NCI-H146 treated with DMSO at 0.1 percent for 48 hours (cell line): ENCODE measurements at regions not wholly inside any gene's neighbourhood (a gene's known extent, or its start where the extent isn't known, plus 50 kb on each side); places are given as distances from the start of the nearest gene placed in this dataset.

Source experiments
- DNase-seq: peaks from one replicate; lab custom pipeline; 2025; ENCODE audit not compliant: unreplicated experiment; lab: John Stamatoyannopoulos, UW

GRCh38 chr11:45446998-45447397 lies 160.9 kb upstream of the SYT13 start:
- no peak for DNase-seq

- DNase-seq = no peak
Observed at GRCh38 chr11:45446434-45446833, 160.3 kb upstream of the SYT13 start.

GRCh38 chr11:45444796-45445195 lies 158.7 kb upstream of the SYT13 start:
- no peak for DNase-seq

GRCh38 chr11:45440111-45440510 lies 154.0 kb upstream of the SYT13 start:
- DNase-seq = no peak

- DNase-seq = no peak
Observed at GRCh38 chr11:45436966-45437365, 150.8 kb upstream of the SYT13 start.

GRCh38 chr11:45436118-45436517 lies 150.0 kb upstream of the SYT13 start:
- DNase-seq = no peak

DNA sequence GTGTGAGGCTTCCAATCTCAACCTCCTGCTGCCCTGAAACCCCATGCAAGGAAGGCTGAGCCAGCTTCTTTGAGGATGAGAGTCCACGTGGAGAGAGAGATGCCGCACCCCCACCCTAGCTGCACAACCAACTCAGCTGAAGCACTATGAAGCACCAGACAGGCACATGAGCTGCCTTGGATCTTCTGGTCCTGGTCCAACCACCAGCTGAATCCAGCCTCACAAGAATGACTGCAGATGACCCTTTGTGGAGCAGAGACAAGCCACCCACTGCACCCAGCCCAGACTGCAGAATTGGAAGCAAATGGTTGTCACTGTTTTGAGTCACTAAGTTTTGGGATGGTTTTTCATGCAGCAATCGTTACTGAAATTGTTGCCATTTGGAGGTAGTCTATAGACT lies 149.6 kb upstream of the SYT13 start:
- no peak for DNase-seq

- DNase-seq = no peak
Observed at GRCh38 chr11:45432910-45433309, 146.8 kb upstream of the SYT13 start.

DNA sequence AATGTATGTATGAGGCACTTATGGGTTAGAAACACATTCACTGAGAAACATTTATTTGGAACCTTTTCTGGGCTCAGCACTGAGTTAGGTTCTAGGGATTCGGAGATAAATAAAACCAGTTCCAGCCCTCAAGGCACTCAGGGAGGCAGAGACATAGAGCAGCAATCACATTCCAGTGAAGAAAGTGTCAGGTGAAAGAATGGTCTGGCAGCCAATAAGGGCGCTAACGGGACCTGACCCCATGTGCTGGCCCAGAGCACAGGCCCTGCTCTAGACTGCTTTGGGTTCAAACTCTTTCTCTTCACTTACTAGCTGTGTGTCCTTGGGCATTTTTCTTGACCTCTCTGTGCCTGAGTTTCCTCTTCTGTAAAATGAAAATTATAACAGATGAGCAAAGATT lies 146.0 kb upstream of the SYT13 start:
- no peak for DNase-seq

DNA sequence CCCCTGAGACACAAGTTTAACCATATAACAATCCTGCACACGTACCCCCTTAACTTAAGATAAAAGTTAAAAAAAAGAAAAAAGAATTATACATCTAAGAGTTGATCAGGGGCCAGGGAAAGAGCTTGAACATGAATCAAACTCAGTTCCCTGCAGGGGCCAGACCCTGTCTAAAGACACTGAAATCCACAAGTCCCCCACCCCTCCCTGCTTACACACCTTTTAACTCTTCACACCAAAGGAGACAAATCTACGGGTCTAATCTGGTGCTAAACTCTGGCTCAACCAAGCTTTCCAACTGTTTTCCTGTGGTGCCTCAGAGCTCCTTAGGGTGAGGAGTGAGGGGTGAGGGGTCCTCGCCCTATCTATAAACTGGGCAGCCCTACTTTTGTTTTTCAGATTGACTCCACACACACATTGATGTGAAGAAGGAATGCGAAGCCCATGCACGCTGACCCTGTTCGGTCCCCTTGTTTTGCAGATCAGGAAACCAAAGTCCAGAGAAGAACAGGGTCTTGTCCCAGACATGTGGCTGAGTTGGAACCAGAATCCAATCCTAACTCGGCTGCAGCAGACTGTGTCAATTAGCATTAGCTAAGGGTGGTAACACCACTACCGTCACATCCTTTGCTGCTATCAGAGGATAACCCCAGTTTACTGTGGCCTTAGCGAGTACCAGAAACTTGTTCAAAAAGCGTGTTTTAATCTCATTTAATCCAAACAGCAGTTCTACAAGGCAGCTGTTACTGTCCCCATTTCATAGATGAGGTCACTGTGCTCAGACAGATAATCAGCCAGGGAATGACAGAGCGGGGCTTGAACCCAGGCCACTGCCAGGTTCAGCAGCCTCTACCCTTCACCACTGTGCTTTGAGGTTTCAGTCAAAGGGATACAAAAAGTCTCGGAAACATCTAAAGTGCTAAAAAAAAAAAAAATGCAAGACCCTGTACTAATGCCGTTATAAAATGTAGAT lies 145.2 kb upstream of the SYT13 start:
- no peak for DNase-seq

- DNase-seq = no peak
Observed at GRCh38 chr11:45430361-45430760, 144.2 kb upstream of the SYT13 start.

- DNase-seq = no peak
Observed at GRCh38 chr11:45429719-45430118, 143.6 kb upstream of the SYT13 start.

DNA sequence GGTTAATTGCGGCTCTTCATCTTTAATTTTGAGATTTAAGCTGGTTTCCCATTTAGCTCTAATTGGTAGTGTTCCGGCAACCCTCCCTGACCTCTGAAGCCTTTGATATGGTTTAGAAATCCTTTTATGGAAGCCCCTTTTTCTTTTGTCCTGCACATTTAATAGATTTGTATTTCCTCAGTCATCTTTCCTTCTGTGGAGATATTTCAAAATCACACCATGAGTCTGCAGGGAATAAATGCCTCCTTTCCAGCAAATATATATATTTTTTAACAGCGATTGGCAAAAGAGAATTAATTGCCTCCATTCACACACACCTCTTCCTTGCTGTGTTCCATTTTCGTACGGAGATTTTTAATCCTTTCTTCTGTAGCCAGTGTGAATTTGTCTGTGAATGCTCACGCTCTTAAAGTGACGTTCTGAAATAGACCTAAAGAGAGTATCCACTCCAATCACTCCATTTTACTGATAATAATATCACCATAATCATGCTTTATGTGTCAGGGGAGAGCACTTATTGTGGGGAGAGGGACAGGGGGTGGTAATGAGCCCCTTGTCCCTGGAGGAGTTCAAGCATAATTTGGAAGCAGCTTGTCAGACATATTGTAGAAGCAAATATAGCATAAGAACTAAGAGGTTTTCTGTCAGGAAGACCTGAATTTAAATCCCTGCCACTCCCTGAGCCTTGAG lies 142.5 kb upstream of the SYT13 start:
- DNase-seq = no peak

GRCh38 chr11:45428116-45428515 lies 142.0 kb upstream of the SYT13 start:
- no peak for DNase-seq

- no peak for DNase-seq
Observed at GRCh38 chr11:45424411-45425180, 138.5 kb upstream of the SYT13 start.

DNA sequence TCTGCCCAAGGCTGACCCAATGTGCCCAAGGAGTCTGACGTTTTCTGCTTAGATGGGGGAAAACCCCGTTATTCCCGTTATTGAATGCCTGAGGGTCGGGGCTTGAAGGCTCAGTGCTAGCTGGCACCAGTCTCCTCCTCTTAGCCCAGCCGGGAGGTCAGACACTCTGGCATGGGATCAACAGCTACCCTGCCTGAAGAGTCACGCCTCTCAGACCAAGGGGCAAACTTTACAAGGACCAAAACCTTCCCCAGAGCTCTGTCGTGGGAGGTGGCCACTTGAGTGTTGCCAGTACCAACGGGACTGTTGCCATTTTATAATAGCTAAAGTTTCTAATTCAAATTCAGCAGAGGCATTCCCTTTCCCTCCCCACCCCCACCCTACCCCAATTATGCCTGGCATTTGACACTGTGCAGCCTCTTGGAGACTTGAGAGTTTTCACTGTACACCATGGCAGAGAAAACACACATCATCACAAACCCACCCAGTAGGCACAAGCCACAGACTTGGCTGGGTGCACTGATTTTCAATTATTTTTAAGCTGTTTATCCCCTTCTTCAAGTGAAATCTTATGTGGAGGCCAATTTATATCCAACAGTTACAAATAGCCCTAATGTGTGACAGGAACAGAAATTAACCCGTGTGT lies 137.5 kb upstream of the SYT13 start:
- DNase-seq = no peak

DNA sequence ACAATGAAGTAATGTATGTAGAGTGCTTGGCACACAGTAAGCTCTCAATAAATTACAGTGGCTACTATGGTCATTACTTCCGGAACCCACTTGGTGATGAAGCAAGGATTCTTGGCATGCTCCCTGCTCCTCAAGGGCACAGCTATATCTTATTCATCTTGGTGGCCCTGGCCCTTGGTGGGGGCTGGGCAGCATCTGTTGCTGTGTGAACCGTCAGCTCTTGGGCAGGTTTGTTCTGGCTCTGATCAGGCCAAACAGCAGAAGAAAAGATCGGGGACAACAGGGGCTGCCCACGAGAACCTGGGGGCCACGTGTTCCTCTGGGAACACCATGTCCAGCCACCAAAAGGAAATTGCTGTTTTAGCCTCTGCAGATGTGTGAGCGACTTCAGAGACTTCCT lies 136.9 kb upstream of the SYT13 start:
- DNase-seq = no peak

DNA sequence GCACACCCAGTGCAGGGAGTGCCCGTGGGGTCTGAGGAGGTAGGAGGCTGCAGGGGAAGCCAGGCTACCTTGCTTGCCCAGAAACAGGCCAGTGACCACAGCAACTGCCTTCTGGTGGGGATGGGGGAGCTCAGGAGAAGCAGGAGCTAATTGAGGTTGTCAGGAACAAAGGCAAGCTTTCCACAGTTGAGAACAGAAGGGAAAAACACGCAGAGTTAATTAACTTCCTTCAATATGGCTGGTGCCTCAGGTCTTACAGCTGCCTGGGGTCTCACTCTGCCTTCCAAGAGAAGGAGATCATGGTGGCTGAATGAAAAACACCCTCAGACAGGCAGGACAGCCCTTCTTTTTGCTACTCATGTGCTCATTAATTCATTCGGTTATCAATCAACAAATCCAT lies 127.9 kb upstream of the SYT13 start:
- no peak for DNase-seq

- DNase-seq = no peak
Observed at GRCh38 chr11:45413156-45413858, 127.2 kb upstream of the SYT13 start.

DNA sequence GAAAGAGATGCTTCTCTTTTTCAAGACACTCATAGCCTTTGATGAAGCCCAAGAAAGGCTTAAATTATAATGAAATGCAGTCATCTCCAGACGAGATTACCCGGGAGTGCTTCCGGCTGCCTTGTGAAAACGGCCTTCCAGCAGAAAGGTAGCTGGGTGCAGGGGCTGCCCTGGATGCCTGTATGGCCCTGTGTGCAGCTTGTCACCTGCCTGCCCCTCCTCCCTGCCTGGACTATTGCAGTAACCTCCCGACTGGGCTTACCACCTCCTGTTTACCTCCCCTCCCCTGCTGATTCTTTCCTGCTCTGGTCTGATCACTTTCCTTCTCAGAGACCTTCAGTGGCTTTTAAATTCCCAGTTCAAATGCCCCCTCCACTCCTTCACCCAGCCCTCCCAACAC lies 126.4 kb upstream of the SYT13 start:
- no peak for DNase-seq
